SU-DHL-6 (cell line): ENCODE measurements at regions not wholly inside any gene's neighbourhood (a gene's known extent, or its start where the extent isn't known, plus 50 kb on each side); places are given as distances from the start of the nearest gene placed in this dataset.

Source experiments
- H2AFZ ChIP-seq: fragments of 200-600 bp; sonication (generic); 2 replicates; pipeline ENCODE4 v1.6.1; 2014; ENCODE audit warnings: low read depth, mild to moderate bottlenecking, moderate library complexity, mixed read lengths, antibody characterized with exemption, low read length; ENCODE audit not compliant: severe bottlenecking
- H3F3A ChIP-seq: fragments of 200-600 bp; shearing (Covaris generic); 2 replicates; pipeline ENCODE4 v1.6.0; 2016; ENCODE audit warnings: antibody characterized with exemption, mild to moderate bottlenecking; ENCODE audit not compliant: insufficient read depth
- H3K27ac ChIP-seq: fragments of 200-600 bp; sonication (generic); 2 replicates; pipeline ENCODE4 v1.5.1; 2016; ENCODE audit warnings: low read depth, mild to moderate bottlenecking, low read length, moderate library complexity, mixed read lengths
- H3K27me3 ChIP-seq: fragments of 200-600 bp; sonication (generic), shearing (Covaris generic); 2 replicates; pipeline ENCODE4 v1.6.0; 2014; ENCODE audit warnings: mild to moderate bottlenecking, low read length
- H3K36me3 ChIP-seq: fragments of 200-600 bp; sonication (generic); 2 replicates; pipeline ENCODE4 v1.6.1; 2014; ENCODE audit warnings: mild to moderate bottlenecking, low read length, mixed read lengths
- H3K4me2 ChIP-seq: fragments of 300-600, 200-600 bp; shearing (Covaris generic), sonication (generic); 2 replicates; pipeline ENCODE4 v1.6.0; 2014; ENCODE audit warnings: low read length, low read depth, mild to moderate bottlenecking; ENCODE audit not compliant: poor library complexity, severe bottlenecking
- H3K4me3 ChIP-seq: fragments of 200-600 bp; sonication (generic); 2 replicates; pipeline ENCODE4 v1.5.1; 2014; ENCODE audit warnings: antibody characterized with exemption, low read length, mild to moderate bottlenecking, mixed read lengths; ENCODE audit not compliant: insufficient read depth, poor library complexity, severe bottlenecking
- H3K79me2 ChIP-seq: fragments of 200-600 bp; sonication (generic); 2 replicates; pipeline ENCODE4 v1.6.1; 2014; ENCODE audit warnings: mild to moderate bottlenecking, low read length, moderate library complexity; ENCODE audit not compliant: insufficient read depth
- H3K9ac ChIP-seq: fragments of 200-600 bp; sonication (generic); 2 replicates; pipeline ENCODE4 v1.7.0; 2014; ENCODE audit warnings: mild to moderate bottlenecking, low read length
- H3K9me2 ChIP-seq: fragments of 200-600 bp; sonication (generic); replicated peaks from 2 replicates; pipeline ENCODE4 v1.6.1; 2014; ENCODE audit warnings: low read length; ENCODE audit not compliant: insufficient read depth
- H3K9me3 ChIP-seq: fragments of 200-600 bp; sonication (generic); 2 replicates; pipeline ENCODE4 v1.6.1; 2014; ENCODE audit warnings: low read length, mixed read lengths; ENCODE audit not compliant: insufficient read depth
- H4K20me1 ChIP-seq: fragments of 200-600 bp; sonication (generic); 2 replicates; pipeline ENCODE4 v1.6.1; 2014; ENCODE audit warnings: low read depth, mild to moderate bottlenecking, antibody characterized with exemption, low read length, moderate library complexity, mixed read lengths
- EZH2phosphoT487 ChIP-seq: fragments of 200-600 bp; sonication (generic), shearing (Covaris generic); conservative IDR thresholded peaks from 2 replicates; pipeline ENCODE4 v1.6.1; 2018; ENCODE audit warnings: mild to moderate bottlenecking, antibody characterized with exemption, low read length, moderate library complexity, mixed read lengths
- TF ChIP-seq, protein P1 (sequence below): fragments of 200-600 bp; sonication (generic); IDR thresholded peaks from one replicate; pipeline ENCODE4 v1.5.1; 2017; ENCODE audit warnings: antibody characterized with exemption, mild to moderate bottlenecking, low read length, moderate library complexity; ENCODE audit not compliant: insufficient read depth, poor library complexity, severe bottlenecking

DNA sequence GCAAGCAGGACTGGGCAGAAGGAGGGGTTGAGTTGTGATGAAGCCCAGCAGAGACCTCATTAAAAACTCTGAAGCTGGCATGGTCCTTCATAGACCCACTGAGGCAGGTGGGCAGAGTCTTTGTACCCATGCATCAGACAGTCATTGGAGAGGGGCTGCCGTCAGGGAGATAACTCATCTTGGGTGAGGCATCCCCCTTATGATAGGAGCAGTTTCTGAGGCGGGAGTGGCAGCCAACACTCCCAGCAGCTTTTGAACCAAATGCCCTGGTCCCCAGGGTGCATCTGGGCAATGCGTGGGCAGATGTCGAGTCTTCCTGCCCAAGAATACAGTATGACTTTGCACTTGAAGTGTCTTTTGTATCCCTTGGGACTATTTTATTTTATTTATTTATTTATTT lies 68.1 kb downstream of the HTR5A start:
- no peak overlapping the region for H3K4me3 ChIP-seq
- H3K79me2 ChIP-seq, result no peaks in the 10 kb centered on the region
- TF ChIP-seq, protein P1, sequence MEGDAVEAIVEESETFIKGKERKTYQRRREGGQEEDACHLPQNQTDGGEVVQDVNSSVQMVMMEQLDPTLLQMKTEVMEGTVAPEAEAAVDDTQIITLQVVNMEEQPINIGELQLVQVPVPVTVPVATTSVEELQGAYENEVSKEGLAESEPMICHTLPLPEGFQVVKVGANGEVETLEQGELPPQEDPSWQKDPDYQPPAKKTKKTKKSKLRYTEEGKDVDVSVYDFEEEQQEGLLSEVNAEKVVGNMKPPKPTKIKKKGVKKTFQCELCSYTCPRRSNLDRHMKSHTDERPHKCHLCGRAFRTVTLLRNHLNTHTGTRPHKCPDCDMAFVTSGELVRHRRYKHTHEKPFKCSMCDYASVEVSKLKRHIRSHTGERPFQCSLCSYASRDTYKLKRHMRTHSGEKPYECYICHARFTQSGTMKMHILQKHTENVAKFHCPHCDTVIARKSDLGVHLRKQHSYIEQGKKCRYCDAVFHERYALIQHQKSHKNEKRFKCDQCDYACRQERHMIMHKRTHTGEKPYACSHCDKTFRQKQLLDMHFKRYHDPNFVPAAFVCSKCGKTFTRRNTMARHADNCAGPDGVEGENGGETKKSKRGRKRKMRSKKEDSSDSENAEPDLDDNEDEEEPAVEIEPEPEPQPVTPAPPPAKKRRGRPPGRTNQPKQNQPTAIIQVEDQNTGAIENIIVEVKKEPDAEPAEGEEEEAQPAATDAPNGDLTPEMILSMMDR, result no peak
- no peak for TF ChIP-seq EZH2phosphoT487
- no peak overlapping the region for H3K9ac ChIP-seq
- no peaks in the 10 kb centered on the region for H4K20me1 ChIP-seq
- no peak overlapping the region for H2AFZ ChIP-seq
- no peaks in the 10 kb centered on the region for H3K36me3 ChIP-seq
- no peak overlapping the region for H3K4me2 ChIP-seq
- H3F3A ChIP-seq, result no peaks in the 10 kb centered on the region
- H3K9me3 ChIP-seq, result no peaks in the 10 kb centered on the region
- H3K27ac ChIP-seq, result no peak overlapping the region
- H3K9me2 ChIP-seq, result no peaks in the 10 kb centered on the region
- no peaks in the 10 kb centered on the region for H3K27me3 ChIP-seq

DNA sequence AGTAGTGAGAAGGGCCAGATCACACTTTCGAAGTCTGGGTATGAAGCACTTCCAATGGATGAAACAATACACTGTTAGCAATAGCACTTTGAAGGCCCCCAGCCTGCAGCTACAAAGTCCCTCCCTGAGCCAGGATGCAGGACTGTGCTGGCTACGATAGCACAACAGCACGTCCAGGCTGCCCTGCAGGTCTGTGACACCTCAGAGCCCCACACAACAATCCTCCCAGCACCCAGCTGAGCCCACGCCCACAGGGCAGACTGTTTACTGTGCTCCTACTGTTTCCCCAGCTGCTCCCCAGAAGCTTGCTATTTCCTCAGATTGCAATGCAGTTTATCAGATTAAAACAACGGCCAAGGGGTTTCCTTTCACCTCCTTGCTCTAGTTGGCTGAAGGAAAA lies 71.4 kb downstream of the HTR5A start:
- H3K9me2 ChIP-seq, result no peaks in the 10 kb centered on the region
- no peaks in the 10 kb centered on the region for H3K36me3 ChIP-seq
- no peaks in the 10 kb centered on the region for H3K9me3 ChIP-seq
- no peaks in the 10 kb centered on the region for H3F3A ChIP-seq
- no peak overlapping the region for H3K9ac ChIP-seq
- no peaks in the 10 kb centered on the region for H3K27me3 ChIP-seq
- H4K20me1 ChIP-seq, result no peaks in the 10 kb centered on the region
- H3K4me3 ChIP-seq, result no peak overlapping the region
- H3K27ac ChIP-seq, result no peak overlapping the region
- H2AFZ ChIP-seq, result no peak overlapping the region
- TF ChIP-seq, protein P1, result no peak
- TF ChIP-seq EZH2phosphoT487, result no peak
- no peak overlapping the region for H3K4me2 ChIP-seq
- H3K79me2 ChIP-seq, result no peaks in the 10 kb centered on the region

DNA sequence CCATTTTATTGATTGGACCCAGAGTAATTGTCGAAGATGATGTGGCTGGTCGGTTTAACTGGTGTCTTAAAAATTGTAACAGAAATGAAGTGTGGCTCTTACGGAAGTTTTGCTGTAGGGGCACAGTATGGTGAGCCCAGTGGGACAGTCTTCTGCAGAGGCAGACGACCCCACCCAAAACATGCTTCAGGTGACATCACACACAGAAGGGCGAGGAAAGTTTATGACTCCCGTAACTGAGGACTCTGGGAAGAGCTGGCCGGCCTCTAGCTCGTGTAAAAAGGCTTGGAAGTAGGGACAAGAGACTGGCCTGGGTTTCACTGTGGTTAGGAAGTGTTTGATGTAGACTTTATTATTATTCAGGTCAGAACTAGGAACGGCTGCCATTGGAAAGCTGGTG lies 73.3 kb downstream of the HTR5A start:
- Histone ChIP-seq H3K27ac (no peak overlapping the region), H4K20me1 (no peaks in the 10 kb centered on the region)

More for the DNA sequence above, 73.3 kb downstream of the HTR5A start:
- no peaks in the 10 kb centered on the region for H3K9me2 ChIP-seq
- no peaks in the 10 kb centered on the region for H3F3A ChIP-seq
- H3K9me3 ChIP-seq, result no peaks in the 10 kb centered on the region
- H3K36me3 ChIP-seq, result no peaks in the 10 kb centered on the region
- H3K9ac ChIP-seq, result no peak overlapping the region
- H2AFZ ChIP-seq, result no peak overlapping the region
- H3K79me2 ChIP-seq, result no peaks in the 10 kb centered on the region
- no peak overlapping the region for H3K4me2 ChIP-seq
- TF ChIP-seq, protein P1, result no peak
- TF ChIP-seq EZH2phosphoT487, result no peak
- H3K27me3 ChIP-seq, result no peaks in the 10 kb centered on the region
- H3K4me3 ChIP-seq, result no peak overlapping the region
